ACC112 (cell line): ENCODE measurements at regions not wholly inside any gene's neighbourhood (a gene's known extent, or its start where the extent isn't known, plus 50 kb on each side); places are given as distances from the start of the nearest gene placed in this dataset.
"Not testable (repeated sequence)": the region's sequence is repeated elsewhere in the genome, so short reads cannot be mapped to it uniquely, and the experiment has no call there.

Experiments used
- H2AFZ ChIP-seq: fragments of 200-600 bp; sonication (generic); one replicate; pipeline ENCODE4 v1.6.0; 2017; ENCODE audit warnings: antibody characterized with exemption, low read length; ENCODE audit not compliant: unreplicated experiment
- H3K27ac ChIP-seq: fragments of 200-600 bp; sonication (generic); 2 replicates; pipeline ENCODE4 v1.5.1; 2014; ENCODE audit warnings: low read depth, mild to moderate bottlenecking, antibody characterized with exemption, low read length, moderate library complexity
- H3K27me3 ChIP-seq: fragments of 200-600 bp; sonication (generic); 2 replicates; pipeline ENCODE4 v1.6.1; 2014; ENCODE audit warnings: mild to moderate bottlenecking, antibody characterized with exemption, low read length, moderate library complexity, mixed read lengths; ENCODE audit not compliant: insufficient read depth
- H3K36me3 ChIP-seq: fragments of 200-600 bp; sonication (generic); 2 replicates; pipeline ENCODE4 v1.6.1; 2016; ENCODE audit warnings: mild to moderate bottlenecking, antibody characterized with exemption, low read length, moderate library complexity, mixed read lengths; ENCODE audit not compliant: insufficient read depth
- H3K4me1 ChIP-seq: fragments of 200-600 bp; sonication (generic); one replicate; pipeline ENCODE4 v1.6.1; 2016; ENCODE audit warnings: low read length, mixed read lengths; ENCODE audit not compliant: insufficient read depth, unreplicated experiment, control insufficient read depth
- H3K4me3 ChIP-seq: fragments of 200-600 bp; sonication (generic); 2 replicates; pipeline ENCODE4 v1.5.1; 2014; ENCODE audit warnings: mild to moderate bottlenecking, low read depth, low read length
- H3K79me2 ChIP-seq: fragments of 200-600 bp; sonication (generic); one replicate; pipeline ENCODE4 v1.6.0; 2016; ENCODE audit warnings: low read length; ENCODE audit not compliant: control insufficient read depth, unreplicated experiment, insufficient read depth

- no peak overlapping the region for H3K4me3 ChIP-seq
- no peaks in the 10 kb centered on the region for H3K4me1 ChIP-seq
- H2AFZ ChIP-seq = no peak overlapping the region
- no peaks in the 10 kb centered on the region for H3K79me2 ChIP-seq
- no peaks in the 10 kb centered on the region for H3K36me3 ChIP-seq
- peaks cover 14% of the 10 kb centered on the region; the same call in 1 of the 2 replicates for H3K27me3 ChIP-seq
- no peak overlapping the region for H3K27ac ChIP-seq
These were observed 741.0 kb downstream of the PLCL1 start for GRCh38 chr2:198545411-198545810.

- Histone ChIP-seq H3K27ac (no peak overlapping the region), H2AFZ (no peak overlapping the region), H3K79me2 (no peaks in the 10 kb centered on the region), H3K4me1 (no peaks in the 10 kb centered on the region), H3K36me3 (no peaks in the 10 kb centered on the region), H3K27me3 (peaks cover 14% of the 10 kb centered on the region; the same call in 1 of the 2 replicates), H3K4me3 (no peak overlapping the region)
These were observed 740.1 kb downstream of the PLCL1 start for GRCh38 chr2:198544461-198544860.

DNA sequence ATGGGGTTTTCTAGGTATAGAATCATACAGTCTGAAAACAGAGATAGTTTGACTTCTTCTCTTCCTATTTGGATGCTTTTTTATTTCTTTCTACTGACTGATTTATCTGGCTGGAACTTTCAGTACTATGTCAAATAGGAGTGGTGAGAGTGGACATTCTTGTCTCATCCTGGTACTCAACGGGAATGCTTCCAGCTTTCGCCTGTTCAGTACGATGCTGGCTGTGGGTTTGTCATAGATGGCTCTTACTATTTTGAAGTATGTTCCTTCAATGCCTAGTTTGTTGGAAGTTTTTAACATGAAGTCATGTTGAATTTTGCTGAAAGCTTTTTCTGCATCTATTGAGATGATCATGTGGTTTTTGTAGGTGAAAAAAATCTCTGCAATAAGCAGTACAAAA lies 730.4 kb downstream of the PLCL1 start:
- H2AFZ ChIP-seq = no peak overlapping the region
- H3K27me3 ChIP-seq = peaks cover 6% of the 10 kb centered on the region
- H3K27ac ChIP-seq = no peak overlapping the region
- no peaks in the 10 kb centered on the region for H3K4me1 ChIP-seq
- no peak overlapping the region for H3K4me3 ChIP-seq
- no peaks in the 10 kb centered on the region for H3K79me2 ChIP-seq
- H3K36me3 ChIP-seq = no peaks in the 10 kb centered on the region

GRCh38 chr2:198525211-198525969 lies 721.0 kb downstream of the PLCL1 start:
- H2AFZ ChIP-seq = no peak overlapping the region
- H3K36me3 ChIP-seq = no peaks in the 10 kb centered on the region
- no peak overlapping the region for H3K4me3 ChIP-seq
- H3K27me3 ChIP-seq = no peaks in the 10 kb centered on the region; the same call in 1 of the 2 replicates
- H3K79me2 ChIP-seq = no peaks in the 10 kb centered on the region
- no peaks in the 10 kb centered on the region for H3K4me1 ChIP-seq
- H3K27ac ChIP-seq = no peak overlapping the region

DNA sequence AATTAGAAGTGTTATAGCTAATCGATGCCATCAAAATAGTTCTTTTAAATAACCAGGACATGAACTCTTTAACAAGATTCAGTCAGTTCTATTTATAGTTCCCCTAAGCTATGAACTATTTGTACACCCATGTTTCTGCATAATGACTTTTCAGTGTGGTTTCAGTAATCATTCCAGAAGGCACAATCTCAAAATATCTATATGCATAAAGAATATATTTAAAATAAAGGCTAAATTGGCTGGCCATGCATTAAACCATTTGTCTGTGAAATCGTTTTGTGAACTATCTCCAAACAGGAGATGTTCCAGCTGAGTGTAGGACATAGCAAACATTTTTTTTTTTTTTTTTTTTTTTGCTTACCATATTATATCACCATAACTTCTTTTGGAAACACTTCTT lies 719.3 kb downstream of the PLCL1 start:
- no peak overlapping the region for H2AFZ ChIP-seq
- H3K4me1 ChIP-seq = no peaks in the 10 kb centered on the region
- H3K79me2 ChIP-seq = no peaks in the 10 kb centered on the region
- no peak overlapping the region for H3K4me3 ChIP-seq
- no peaks in the 10 kb centered on the region; the same call in 1 of the 2 replicates for H3K27me3 ChIP-seq
- no peak overlapping the region for H3K27ac ChIP-seq
- no peaks in the 10 kb centered on the region for H3K36me3 ChIP-seq

DNA sequence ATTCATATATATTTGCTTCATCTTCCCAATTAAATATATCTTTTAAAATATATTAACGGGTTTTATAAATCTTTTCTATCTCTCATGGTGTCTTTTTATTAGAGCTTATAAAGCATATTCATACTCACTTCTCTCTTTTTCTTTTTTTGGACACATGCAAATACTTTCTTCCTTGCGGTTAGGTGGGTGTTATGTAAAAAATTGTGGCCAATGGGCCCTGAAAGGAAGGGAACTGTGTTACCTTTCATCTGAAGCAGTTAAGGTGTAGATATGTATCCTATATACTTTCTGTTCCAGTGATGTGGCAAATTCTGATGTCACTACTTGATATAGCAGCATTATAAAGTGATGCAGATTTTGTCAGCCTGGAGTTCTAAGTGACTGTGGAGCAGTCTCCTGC lies 714.5 kb downstream of the PLCL1 start:
- Histone ChIP-seq H3K27ac (no peak overlapping the region), H3K4me3 (no peak overlapping the region), H3K79me2 (no peaks in the 10 kb centered on the region), H3K36me3 (no peaks in the 10 kb centered on the region), H3K4me1 (no peaks in the 10 kb centered on the region), H3K27me3 (no peaks in the 10 kb centered on the region), H2AFZ (no peak overlapping the region)

DNA sequence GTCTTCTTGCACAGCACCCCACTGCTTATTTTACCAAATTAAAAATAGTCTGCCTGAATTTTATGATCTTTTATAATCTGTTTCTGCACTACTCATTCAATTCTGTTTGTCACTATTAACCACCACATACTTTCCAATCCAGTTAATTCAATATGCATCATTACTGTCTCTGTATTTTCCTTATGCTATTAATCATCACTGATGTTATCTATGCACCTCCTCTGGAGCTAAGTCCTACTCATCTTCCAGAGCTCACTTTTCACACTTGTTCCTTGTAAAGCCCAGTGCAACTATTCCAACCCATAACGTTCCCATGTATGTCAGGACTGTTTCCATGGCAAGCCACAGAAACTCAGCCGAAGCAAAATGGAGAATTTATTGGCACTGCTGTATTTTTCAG lies 713.6 kb downstream of the PLCL1 start:
- no peaks in the 10 kb centered on the region for H3K27me3 ChIP-seq
- H3K4me3 ChIP-seq = no peak overlapping the region
- H3K4me1 ChIP-seq = no peaks in the 10 kb centered on the region
- H3K36me3 ChIP-seq = no peaks in the 10 kb centered on the region
- no peaks in the 10 kb centered on the region for H3K79me2 ChIP-seq
- H2AFZ ChIP-seq = no peak overlapping the region
- no peak overlapping the region for H3K27ac ChIP-seq

- H3K27ac ChIP-seq, H2AFZ ChIP-seq, H3K27me3 ChIP-seq, H3K79me2 ChIP-seq, H3K4me3 ChIP-seq, H3K4me1 ChIP-seq, H3K36me3 ChIP-seq: not testable (repeated sequence)
These were observed 704.2 kb downstream of the PLCL1 start for GRCh38 chr2:198508610-198509009.

DNA sequence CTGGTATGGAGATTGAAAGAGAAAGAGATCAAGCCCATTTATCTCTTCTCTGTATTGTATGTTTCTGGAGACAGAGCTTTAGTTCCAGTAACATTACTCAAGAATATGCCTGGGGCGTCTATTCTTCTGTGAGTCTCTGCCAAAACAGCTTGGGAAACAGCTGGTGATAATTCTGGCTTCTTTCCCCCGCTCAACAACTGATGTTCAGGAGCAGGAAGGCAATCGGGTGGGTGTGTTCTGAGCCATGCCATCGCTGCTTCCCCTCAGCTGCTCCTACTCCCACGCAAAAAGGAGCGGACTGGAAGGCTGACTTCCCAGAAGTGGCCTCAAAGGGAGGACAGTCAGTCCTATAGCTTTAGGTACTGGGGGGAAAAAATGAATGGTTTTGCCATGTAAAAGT lies 695.1 kb downstream of the PLCL1 start:
- no peaks in the 10 kb centered on the region for H3K27me3 ChIP-seq
- H3K4me1 ChIP-seq = no peaks in the 10 kb centered on the region
- peak overlapping the region; percentile 17 for H2AFZ ChIP-seq
- H3K79me2 ChIP-seq = no peaks in the 10 kb centered on the region
- peak overlapping the region; percentile 43; the same call in 1 of the 2 replicates for H3K4me3 ChIP-seq
- H3K36me3 ChIP-seq = no peaks in the 10 kb centered on the region
- no peak overlapping the region for H3K27ac ChIP-seq

GRCh38 chr2:198498516-198498915 lies 694.1 kb downstream of the PLCL1 start:
- Histone ChIP-seq H3K4me3 (no peak overlapping the region), H2AFZ (no peak overlapping the region), H3K27ac (no peak overlapping the region), H3K4me1 (no peaks in the 10 kb centered on the region), H3K36me3 (no peaks in the 10 kb centered on the region), H3K27me3 (no peaks in the 10 kb centered on the region), H3K79me2 (no peaks in the 10 kb centered on the region)

DNA sequence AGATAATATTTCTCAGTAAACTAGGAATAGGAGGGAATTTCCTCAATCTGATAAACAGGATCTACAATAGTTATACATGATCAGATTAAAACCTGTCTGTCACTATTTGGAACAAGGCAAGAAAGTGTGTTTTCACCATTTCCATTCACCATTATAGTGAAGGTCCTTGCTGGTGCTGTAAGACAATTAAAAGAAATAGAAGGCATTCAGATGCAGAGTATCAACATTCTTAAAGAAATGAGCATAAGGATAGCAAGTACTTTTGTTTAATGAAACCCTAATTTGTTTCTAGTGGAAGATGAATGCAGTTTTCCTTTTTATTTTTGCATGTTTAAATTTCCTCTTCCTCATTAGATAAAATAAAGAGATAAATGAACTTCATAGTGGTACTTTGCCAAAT lies 693.7 kb downstream of the PLCL1 start:
- no peaks in the 10 kb centered on the region for H3K79me2 ChIP-seq
- H2AFZ ChIP-seq = no peak overlapping the region
- no peaks in the 10 kb centered on the region for H3K27me3 ChIP-seq

More for the DNA sequence above, 693.7 kb downstream of the PLCL1 start:
- Histone ChIP-seq H3K4me1 (no peaks in the 10 kb centered on the region), H3K4me3 (no peak overlapping the region), H3K27ac (no peak overlapping the region), H3K36me3 (no peaks in the 10 kb centered on the region)
